DND-41 (cell line): ENCODE measurements at regions not wholly inside any gene's neighbourhood (a gene's known extent, or its start where the extent isn't known, plus 50 kb on each side); places are given as distances from the start of the nearest gene placed in this dataset.

Experiments
- EZH2 ChIP-seq: IDR thresholded peaks from 3 replicates; pipeline ENCODE4 v1.6.1; 2012; ENCODE audit warnings: borderline replicate concordance, low read depth, mild to moderate bottlenecking, moderate library complexity, low read length, inconsistent platforms; ENCODE audit not compliant: severe bottlenecking
- TF ChIP-seq, protein P1 (sequence below): IDR thresholded peaks from 2 replicates; pipeline ENCODE4 v1.5.1; 2012; ENCODE audit warnings: borderline replicate concordance, low read length, moderate library complexity, mild to moderate bottlenecking; ENCODE audit not compliant: poor library complexity, severe bottlenecking; ENCODE audit errors: extremely low read depth

DNA sequence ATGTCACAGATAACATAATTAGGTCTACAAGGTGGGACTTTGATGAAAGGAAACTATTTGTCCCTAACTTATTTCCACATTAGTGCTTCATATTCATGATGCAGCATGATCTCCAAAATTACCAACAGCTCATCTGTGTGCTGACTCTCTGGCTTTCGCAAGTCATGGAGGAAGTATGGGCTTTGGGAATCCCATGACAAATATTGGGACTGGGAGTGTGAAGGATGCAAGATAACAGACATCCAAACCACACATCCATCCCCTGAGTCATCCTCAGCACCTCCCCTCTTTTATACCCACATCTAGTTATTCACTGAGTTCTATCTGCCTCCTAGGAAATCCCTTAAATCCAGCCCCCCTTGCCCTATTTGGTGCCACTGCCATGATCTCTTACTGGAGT, 102.8 kb upstream of the COL24A1 start:
- no peak for TF ChIP-seq EZH2
- TF ChIP-seq, protein P1, sequence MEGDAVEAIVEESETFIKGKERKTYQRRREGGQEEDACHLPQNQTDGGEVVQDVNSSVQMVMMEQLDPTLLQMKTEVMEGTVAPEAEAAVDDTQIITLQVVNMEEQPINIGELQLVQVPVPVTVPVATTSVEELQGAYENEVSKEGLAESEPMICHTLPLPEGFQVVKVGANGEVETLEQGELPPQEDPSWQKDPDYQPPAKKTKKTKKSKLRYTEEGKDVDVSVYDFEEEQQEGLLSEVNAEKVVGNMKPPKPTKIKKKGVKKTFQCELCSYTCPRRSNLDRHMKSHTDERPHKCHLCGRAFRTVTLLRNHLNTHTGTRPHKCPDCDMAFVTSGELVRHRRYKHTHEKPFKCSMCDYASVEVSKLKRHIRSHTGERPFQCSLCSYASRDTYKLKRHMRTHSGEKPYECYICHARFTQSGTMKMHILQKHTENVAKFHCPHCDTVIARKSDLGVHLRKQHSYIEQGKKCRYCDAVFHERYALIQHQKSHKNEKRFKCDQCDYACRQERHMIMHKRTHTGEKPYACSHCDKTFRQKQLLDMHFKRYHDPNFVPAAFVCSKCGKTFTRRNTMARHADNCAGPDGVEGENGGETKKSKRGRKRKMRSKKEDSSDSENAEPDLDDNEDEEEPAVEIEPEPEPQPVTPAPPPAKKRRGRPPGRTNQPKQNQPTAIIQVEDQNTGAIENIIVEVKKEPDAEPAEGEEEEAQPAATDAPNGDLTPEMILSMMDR, result no peak
